GM19043 (cell line): ENCODE measurements at regions not wholly inside any gene's neighbourhood (a gene's known extent, or its start where the extent isn't known, plus 50 kb on each side); places are given as distances from the start of the nearest gene placed in this dataset.

Experiments
- ATAC-seq: cut with Tn5 transposase; IDR thresholded peaks from one replicate; pipeline ENCODE4 v1.9.1; 2021; ENCODE audit warnings: low read depth; ENCODE audit not compliant: unreplicated experiment

DNA sequence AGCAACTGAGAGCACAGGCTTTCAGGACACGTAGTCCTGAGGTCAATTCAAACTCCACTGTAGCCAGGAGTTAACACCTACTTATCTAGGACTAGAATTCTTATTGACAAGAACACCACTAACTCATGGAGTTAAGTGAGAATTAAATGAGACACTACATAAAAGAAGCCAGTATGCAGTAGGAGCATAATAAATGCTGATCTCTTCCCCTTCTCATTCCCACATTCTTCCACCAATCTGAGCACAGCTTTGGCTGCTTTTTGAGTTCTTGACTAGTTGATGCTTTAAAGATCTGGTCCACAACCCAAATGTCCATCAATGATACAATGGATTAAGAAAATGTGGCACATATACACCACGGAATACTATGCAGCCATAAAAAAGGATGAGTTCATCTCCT is 55.2 kb downstream of the TTC32 start:
- ATAC-seq: no peak

- no peak for ATAC-seq
Observed at GRCh38 chr2:19846030-19846429, 55.8 kb downstream of the TTC32 start.

DNA sequence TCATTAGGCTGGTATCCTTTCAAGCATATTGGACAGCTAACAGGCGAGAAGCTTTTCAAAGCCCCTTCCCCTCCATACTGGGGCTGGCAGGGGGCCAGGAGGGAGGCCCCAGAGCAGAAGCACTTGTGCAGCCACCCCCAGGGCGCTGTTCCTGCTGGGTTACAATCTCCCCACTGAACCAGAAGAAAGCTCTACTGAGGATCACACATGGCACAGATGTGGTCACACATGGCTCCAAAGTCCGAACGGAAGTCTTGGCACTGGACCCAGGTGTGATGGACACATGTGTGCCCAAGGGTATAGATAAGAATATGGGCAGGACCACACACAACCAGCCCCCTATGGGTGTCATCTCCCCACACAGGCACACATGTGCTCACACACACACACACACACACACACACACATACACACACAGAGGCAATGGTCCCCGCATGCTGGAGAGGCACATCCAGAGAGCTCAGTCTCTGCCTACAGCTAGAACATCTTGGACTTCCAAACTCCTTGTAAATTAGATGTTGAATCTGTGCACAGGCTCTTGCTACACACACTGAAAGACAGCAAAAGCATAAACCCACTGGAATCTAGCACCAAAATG is 56.4 kb downstream of the TTC32 start:
- ATAC-seq: no peak

DNA sequence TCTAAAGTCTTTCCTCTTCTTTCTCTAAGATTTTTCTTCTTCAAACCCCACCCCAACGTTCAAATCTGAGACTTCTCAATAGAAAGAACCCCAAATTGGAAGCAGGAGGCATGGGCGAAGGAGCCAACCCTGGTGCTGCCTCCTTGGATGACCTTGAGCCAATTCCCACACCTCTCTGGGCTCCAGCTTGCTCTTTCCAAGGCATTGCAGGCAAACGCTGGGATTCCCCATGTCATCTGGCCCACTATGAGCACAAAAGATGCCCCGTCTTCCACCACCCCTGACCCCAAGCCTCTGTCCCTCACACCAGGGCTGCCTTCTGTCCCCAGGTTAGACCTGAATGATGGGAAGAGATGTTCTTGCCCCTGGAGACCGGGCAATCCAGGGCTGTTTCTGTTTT is 57.0 kb downstream of the TTC32 start:
- ATAC-seq: no peak

- ATAC-seq: no peak
Observed at GRCh38 chr2:19843992-19844515, 57.7 kb downstream of the TTC32 start.

DNA sequence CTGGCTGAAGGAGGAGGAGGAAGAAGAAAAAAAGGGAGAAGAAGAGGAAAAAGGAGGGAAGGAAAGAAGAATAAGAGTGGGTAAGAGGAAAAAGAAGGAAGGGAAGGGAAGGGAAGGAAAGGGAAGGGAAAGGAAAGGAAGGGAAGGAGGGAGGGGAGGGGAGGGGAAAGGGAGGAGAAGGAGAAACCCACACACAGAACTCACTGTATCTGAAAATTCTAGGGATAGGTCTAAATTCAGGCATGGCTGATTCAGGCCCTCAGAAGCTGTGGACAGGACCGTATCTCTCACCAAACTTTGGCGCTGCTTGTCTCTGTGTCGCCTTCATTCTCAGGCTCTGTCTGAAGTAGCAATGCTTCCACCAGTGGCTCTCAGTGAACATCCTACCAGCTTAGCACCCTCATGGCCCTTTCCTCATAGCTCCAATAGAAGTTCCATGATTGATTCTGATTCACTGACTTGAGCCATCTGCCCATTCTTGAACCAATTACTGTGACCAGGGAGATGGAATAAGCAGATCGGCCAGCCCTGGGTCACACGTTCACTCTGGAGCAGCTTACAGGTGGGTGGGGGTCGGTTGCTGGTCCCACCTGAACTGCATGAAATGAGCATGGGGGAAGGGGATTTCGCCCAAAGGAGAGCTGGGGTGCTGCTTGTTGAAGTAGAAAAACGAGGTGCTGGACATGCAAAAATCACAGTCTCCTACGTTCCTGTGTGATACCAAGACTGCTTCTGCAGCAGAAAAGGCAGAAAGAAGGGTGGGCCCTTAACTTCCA is 59.7 kb downstream of the TTC32 start:
- no peak for ATAC-seq

GRCh38 chr2:19839438-19839837 is 62.3 kb downstream of the TTC32 start:
- no peak for ATAC-seq

DNA sequence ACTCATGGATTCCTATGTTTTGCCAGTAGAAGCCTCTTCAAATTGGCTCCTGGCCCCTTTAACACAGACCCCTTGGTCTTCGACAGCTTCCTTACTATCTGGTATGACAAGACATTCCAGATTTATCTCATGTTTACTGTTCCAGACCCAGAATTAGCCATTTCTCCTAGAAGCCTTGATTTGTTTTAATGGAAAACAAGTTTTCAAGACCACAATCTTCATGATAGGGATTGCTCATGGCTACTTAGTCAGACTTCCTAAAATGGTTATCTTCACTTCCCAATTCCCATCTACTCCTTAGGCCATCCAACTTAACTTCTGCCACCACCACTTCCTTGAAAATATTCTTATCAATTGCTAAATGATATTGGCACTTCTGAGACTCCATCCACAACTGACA is 63.2 kb downstream of the TTC32 start:
- ATAC-seq: no peak

DNA sequence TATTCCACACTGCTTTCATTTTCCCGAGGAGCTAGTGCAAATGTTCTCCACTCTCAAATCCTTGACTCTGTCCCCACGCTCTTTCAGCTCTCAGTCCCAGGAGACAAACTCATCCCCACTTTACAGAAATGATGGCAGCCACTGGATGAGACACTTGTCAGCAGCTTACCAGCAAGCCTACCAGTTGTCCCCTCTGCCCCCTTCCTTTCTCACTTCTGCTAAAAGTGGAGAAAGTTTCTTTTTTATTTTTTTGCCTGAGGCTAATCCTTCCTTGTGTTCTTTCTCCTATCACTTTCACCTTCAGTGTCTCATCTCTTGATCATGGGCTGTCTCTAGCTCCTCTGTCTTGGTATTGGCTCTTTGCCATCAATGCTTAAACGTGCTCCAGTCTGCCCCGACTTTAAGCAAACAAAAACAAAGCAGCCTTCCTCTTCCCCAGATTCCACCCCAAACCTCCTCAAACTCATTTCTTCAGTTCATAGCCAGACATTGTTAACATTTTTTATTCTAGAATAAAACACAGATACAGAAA is 64.5 kb downstream of the TTC32 start:
- no peak for ATAC-seq

- ATAC-seq: no peak
Observed at GRCh38 chr2:19835781-19836281, 66.0 kb downstream of the TTC32 start.

DNA sequence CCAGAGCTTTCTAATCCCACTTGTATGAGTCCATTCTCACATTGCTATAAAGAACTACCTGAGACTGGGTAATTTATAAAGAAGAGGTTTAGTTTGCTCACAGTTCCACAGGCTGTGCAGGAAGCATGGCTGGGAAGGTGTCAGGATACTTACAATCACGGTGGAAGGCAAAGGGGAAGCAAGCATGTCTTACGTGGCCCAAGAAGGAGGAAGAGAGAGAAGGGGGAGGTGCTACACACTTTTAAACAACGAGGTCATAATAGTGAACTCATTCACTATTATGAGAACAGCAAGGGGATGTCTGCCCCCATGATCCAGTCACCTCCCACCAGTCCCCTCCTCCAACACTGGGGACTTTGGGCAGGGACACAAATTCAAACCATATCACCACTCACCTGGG is 67.8 kb downstream of the TTC32 start:
- ATAC-seq: no peak

DNA sequence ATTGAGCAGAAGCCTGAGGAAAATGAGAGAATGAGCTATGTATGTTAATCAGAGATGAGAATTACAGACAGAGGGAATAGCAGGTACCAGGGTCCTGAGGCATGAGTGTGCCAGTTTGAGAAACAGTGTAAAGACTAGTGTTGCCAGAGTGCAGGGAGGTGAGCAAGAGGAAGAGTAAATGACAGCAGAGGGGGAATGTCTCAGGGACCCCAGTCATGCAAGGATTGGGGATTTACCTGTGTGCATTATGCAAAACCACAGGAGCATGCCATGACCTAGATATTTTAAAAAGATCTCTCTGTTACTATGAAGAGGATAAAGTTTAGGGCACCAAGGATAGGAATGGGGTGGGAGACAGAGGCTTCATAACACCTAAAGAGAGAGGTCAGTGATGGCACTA is 72.1 kb downstream of the TTC32 start:
- no peak for ATAC-seq

DNA sequence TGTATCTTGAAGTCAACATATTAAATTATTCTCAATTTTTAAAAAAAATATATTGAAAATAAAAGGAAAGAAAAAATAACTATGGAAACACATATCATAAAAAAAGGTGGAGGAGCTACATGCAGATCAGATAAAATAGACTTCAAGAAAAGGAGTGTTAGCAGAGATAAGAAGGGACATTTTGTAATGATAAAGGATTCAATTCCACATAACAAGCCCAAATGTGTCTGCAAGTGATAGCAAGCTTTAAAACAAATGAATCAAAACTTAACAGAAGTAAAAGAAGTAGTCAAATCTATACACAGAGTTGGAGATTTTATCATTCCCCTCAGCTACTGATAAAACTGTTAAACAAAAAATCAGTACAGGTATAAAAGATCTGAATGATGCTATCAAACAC is 74.9 kb downstream of the TTC32 start:
- no peak for ATAC-seq

- ATAC-seq: no peak
Observed at GRCh38 chr2:19823507-19823906, 78.3 kb downstream of the TTC32 start.

- no peak for ATAC-seq
Observed at GRCh38 chr2:19819097-19820065, 82.4 kb downstream of the TTC32 start.

DNA sequence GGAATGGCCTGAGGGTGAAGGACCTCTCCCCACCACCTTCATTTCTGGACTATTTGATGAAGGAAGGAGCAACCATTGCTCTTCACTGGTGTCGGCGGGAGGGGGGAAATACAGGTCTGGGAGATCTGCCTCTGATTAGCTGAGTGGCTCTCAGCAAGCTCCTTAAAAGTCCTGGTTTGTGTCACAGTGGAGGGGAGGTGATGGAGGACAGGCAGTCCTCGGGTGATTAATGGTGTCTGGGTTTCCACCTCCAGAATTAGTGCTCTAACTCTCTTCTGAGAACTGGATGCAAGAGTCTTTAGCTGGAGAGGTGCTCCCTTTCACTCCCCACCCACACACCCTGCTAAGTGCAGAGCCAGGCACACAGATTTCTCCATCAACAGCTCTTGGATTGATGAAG is 83.2 kb downstream of the TTC32 start:
- no peak for ATAC-seq

- no peak for ATAC-seq
Observed at GRCh38 chr2:19818039-19818438, 83.7 kb downstream of the TTC32 start.

DNA sequence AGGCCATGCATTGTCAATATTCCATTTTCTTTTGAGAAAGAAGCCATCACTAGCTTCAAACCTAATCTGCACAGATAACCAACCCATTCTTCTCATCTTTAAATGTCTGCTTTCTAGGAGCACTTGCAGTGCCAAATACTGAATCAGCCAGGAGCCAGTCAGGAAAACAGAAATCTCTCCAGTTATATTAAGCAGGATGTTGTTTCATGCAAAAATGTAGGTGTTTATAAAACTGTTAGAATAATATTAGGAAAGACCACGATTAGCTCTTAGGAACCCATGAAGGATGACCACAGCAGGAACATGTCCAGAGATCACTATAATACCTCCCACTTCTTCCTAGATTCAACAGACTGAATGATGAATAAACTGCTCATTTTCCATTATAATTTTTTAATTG is 86.0 kb downstream of the TTC32 start:
- ATAC-seq: no peak

- no peak for ATAC-seq
Observed at GRCh38 chr2:19812166-19812565, 89.6 kb downstream of the TTC32 start.

GRCh38 chr2:19811186-19811585 is 90.6 kb downstream of the TTC32 start:
- no peak for ATAC-seq

- ATAC-seq: no peak
Observed at GRCh38 chr2:19810637-19811036, 91.1 kb downstream of the TTC32 start.
